Chondrocyte (in vitro differentiated cells): ENCODE measurements at regions not wholly inside any gene's neighbourhood (a gene's known extent, or its start where the extent isn't known, plus 50 kb on each side); places are given as distances from the start of the nearest gene placed in this dataset.

Experiments
- DNase-seq: peaks from one replicate; pipeline ENCODE4 v3.0.0; 2021; ENCODE audit warnings: mixed read lengths, low spot score
- H3K27ac Mint-ChIP-seq: one replicate; pipeline ENCODE4 v1.8.0; 2021; ENCODE audit warnings: mild to moderate bottlenecking, moderate library complexity, mixed read lengths; ENCODE audit not compliant: unreplicated experiment
- H3K27me3 Mint-ChIP-seq: 2 replicates; pipeline ENCODE4 v1.8.0; 2021; ENCODE audit warnings: low read depth, mixed read lengths
- H3K36me3 Mint-ChIP-seq: 2 replicates; pipeline ENCODE4 v1.8.0; 2021; ENCODE audit warnings: low read depth, mixed read lengths
- H3K4me1 Mint-ChIP-seq: 2 replicates; pipeline ENCODE4 v1.8.0; 2021; ENCODE audit warnings: low read depth, mild to moderate bottlenecking, mixed read lengths
- H3K4me3 Mint-ChIP-seq: one replicate; pipeline ENCODE4 v1.8.0; 2021; ENCODE audit warnings: mild to moderate bottlenecking, moderate library complexity, mixed read lengths; ENCODE audit not compliant: unreplicated experiment
- H3K9me3 Mint-ChIP-seq: 2 replicates; pipeline ENCODE4 v1.8.0; 2021; ENCODE audit warnings: low read depth, mixed read lengths
- CTCF ChIP-seq: fragments of 200-600 bp; sonication (generic); IDR thresholded peaks from 2 replicates; pipeline ENCODE4 v1.5.0; 2021; ENCODE audit warnings: antibody characterized with exemption, mild to moderate bottlenecking, moderate library complexity

- no peaks in the 10 kb centered on the region for H3K36me3 Mint-ChIP-seq
- H3K27ac Mint-ChIP-seq: no peak overlapping the region
- H3K4me3 Mint-ChIP-seq: no peak overlapping the region
- peaks cover 2% of the 10 kb centered on the region for H3K27me3 Mint-ChIP-seq
- TF ChIP-seq CTCF: no peak
- no peak for DNase-seq
- peaks cover 8% of the 10 kb centered on the region for H3K4me1 Mint-ChIP-seq
- no peaks in the 10 kb centered on the region for H3K9me3 Mint-ChIP-seq
These were observed 660.3 kb downstream of the TLR4 start for GRCh38 chr9:118364266-118365106.

DNA sequence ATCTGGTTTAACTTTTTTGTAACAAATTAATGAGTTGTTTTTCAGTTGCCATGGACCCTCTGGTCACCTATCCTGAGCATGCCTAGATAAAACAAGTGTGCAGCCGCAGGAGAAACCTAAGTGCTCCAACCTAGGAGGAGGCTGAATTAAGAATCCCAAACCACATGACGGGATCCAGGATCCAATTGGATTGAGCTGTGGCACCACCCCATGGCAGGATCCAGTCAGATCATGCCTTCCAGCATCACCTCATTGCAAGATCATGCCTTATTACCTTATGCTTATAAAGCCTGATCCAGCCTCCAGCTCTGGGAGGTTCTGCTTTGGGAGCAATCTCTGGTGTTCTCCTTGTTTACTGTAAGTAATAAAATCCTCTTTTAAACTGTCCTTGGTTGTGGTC is 662.0 kb downstream of the TLR4 start:
- no peak overlapping the region for H3K27ac Mint-ChIP-seq
- no peaks in the 10 kb centered on the region for H3K9me3 Mint-ChIP-seq
- H3K36me3 Mint-ChIP-seq: no peaks in the 10 kb centered on the region
- H3K27me3 Mint-ChIP-seq: no peaks in the 10 kb centered on the region
- no peak overlapping the region for H3K4me3 Mint-ChIP-seq
- no peak for TF ChIP-seq CTCF
- H3K4me1 Mint-ChIP-seq: peaks cover 8% of the 10 kb centered on the region
- no peak for DNase-seq

DNA sequence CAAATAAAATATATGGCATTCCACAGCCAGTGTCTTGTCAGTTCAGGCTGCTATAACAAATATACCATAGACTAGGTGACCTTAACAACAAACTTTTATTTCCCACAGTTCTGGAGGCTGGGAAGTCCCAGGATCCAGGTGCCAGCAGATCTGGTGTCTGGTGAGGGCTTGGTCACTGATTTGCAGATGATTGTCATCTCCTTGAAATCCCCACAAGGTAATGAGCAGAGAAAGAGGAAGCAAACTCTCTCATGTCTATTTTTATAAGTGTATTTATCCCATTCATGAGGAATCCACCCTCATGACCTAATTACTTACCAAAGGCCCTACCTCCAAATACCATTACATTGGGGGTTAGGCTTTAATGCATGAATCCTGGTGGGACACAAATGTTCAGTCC is 663.2 kb downstream of the TLR4 start:
- no peaks in the 10 kb centered on the region for H3K27me3 Mint-ChIP-seq
- H3K36me3 Mint-ChIP-seq: no peaks in the 10 kb centered on the region
- DNase-seq: no peak
- H3K4me1 Mint-ChIP-seq: peaks cover 1% of the 10 kb centered on the region
- no peaks in the 10 kb centered on the region for H3K9me3 Mint-ChIP-seq
- no peak overlapping the region for H3K27ac Mint-ChIP-seq
- no peak overlapping the region for H3K4me3 Mint-ChIP-seq
- no peak for TF ChIP-seq CTCF

DNA sequence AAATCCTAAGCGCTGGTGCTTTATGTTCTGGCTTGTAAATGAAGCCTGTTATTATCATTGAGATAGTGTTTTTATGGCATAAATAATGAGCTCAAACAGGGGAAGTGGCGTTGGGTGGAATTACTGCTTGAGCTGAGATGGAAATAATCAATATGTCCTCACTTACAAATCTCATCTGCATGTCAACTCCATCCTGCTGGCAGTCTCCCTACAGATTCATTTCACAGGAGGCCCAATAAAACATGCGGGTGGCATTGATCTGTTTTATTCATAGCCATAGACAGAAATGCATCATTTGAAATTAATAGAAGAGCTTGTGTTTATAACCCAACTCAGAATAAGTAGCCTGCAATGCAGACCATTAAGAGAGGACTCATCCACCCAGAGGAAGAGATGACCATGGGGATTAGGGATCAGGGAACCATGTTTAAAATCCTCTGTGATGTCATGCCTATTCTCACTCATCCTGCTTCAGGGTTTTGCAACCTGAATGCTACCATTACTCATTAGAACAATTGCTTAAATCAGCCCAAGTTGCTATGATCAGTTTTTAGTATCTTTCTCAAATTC is 680.4 kb downstream of the TLR4 start:
- Mint-ChIP-seq H3K27ac (no peak overlapping the region), H3K9me3 (peaks cover 5% of the 10 kb centered on the region), H3K36me3 (no peaks in the 10 kb centered on the region), H3K27me3 (no peaks in the 10 kb centered on the region), H3K4me1 (no peaks in the 10 kb centered on the region), H3K4me3 (no peak overlapping the region)
- TF ChIP-seq CTCF: no peak
- no peak for DNase-seq

DNA sequence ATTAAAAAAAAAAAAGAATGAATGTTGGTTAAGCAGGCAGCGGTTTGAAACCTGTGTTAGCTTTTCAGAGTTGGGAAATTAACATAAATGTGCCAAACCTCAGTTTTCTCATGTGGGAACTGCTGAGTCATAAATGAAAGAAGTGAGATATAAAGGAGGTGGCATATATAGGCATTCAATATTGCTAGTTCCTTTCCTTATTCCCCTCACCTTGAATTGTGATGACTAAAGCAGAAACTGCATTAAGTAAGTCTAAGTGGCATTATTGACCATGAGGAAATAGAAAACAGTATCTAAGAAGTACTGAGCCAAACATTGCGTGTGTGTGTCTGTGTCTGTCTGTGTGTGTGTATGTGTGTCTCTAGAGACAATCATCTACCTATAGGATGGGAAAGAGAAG is 691.2 kb downstream of the TLR4 start:
- Mint-ChIP-seq H3K36me3 (no peaks in the 10 kb centered on the region), H3K9me3 (no peaks in the 10 kb centered on the region), H3K4me1 (no peaks in the 10 kb centered on the region), H3K4me3 (no peak overlapping the region), H3K27ac (no peak overlapping the region), H3K27me3 (peaks cover 6% of the 10 kb centered on the region)
- no peak for DNase-seq
- TF ChIP-seq CTCF: no peak
